ENCODE measurements at regions not wholly inside any gene's neighbourhood (a gene's known extent, or its start where the extent isn't known, plus 50 kb on each side); places are given as distances from the start of the nearest gene placed in this dataset.

DNA sequence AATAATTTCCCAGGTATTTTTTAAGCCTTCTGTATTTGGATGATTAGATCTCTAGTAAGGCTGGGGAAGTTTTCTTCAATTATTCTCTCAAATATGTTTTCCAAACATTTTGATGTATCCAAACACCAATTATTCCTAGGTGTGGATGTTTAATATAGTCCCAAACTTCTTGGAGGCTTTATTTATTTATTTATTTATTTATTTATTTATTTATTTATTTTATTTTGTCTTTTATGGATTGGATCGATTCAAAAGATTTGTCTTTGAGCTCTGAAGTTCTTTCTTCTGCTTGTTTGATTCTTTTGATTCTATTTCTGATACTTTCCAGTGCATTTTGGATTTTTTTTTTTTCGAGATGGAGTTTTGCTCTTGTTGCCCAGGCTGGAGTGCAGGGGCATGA, 2267.9 kb upstream of the RAG2 start:
- H3K4me2 ChIP-seq (ENCODE audit: low read length), result no peak overlapping the region
- H3K4me1 ChIP-seq (ENCODE audit: control insufficient read depth in 1 of 2, insufficient read depth in 2 of 2, low read length in 2 of 2), result no peaks in the 10 kb centered on the region
- H4K20me1 ChIP-seq (ENCODE audit: insufficient read depth), result no peaks in the 10 kb centered on the region
- TF ChIP-seq SRF (IDR thresholded peaks at IDR 0.05; ENCODE audit: low read depth), result no peak
- TF ChIP-seq, protein P1, sequence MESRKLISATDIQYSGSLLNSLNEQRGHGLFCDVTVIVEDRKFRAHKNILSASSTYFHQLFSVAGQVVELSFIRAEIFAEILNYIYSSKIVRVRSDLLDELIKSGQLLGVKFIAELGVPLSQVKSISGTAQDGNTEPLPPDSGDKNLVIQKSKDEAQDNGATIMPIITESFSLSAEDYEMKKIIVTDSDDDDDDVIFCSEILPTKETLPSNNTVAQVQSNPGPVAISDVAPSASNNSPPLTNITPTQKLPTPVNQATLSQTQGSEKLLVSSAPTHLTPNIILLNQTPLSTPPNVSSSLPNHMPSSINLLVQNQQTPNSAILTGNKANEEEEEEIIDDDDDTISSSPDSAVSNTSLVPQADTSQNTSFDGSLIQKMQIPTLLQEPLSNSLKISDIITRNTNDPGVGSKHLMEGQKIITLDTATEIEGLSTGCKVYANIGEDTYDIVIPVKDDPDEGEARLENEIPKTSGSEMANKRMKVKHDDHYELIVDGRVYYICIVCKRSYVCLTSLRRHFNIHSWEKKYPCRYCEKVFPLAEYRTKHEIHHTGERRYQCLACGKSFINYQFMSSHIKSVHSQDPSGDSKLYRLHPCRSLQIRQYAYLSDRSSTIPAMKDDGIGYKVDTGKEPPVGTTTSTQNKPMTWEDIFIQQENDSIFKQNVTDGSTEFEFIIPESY (IDR thresholded peaks at IDR 0.05; ENCODE audit: extremely low read depth, insufficient replicate concordance, low read length), result no peak
- TF ChIP-seq SP1 (IDR thresholded peaks at IDR 0.05; ENCODE audit: low read depth), result no peak
- TF ChIP-seq, protein P2, sequence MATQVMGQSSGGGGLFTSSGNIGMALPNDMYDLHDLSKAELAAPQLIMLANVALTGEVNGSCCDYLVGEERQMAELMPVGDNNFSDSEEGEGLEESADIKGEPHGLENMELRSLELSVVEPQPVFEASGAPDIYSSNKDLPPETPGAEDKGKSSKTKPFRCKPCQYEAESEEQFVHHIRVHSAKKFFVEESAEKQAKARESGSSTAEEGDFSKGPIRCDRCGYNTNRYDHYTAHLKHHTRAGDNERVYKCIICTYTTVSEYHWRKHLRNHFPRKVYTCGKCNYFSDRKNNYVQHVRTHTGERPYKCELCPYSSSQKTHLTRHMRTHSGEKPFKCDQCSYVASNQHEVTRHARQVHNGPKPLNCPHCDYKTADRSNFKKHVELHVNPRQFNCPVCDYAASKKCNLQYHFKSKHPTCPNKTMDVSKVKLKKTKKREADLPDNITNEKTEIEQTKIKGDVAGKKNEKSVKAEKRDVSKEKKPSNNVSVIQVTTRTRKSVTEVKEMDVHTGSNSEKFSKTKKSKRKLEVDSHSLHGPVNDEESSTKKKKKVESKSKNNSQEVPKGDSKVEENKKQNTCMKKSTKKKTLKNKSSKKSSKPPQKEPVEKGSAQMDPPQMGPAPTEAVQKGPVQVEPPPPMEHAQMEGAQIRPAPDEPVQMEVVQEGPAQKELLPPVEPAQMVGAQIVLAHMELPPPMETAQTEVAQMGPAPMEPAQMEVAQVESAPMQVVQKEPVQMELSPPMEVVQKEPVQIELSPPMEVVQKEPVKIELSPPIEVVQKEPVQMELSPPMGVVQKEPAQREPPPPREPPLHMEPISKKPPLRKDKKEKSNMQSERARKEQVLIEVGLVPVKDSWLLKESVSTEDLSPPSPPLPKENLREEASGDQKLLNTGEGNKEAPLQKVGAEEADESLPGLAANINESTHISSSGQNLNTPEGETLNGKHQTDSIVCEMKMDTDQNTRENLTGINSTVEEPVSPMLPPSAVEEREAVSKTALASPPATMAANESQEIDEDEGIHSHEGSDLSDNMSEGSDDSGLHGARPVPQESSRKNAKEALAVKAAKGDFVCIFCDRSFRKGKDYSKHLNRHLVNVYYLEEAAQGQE (IDR thresholded peaks at IDR 0.05; ENCODE audit: low read depth), result no peak
- TF ChIP-seq, protein P3, sequence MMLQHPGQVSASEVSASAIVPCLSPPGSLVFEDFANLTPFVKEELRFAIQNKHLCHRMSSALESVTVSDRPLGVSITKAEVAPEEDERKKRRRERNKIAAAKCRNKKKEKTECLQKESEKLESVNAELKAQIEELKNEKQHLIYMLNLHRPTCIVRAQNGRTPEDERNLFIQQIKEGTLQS (IDR thresholded peaks at IDR 0.05), result no peak
- TF ChIP-seq CBX3 (IDR thresholded peaks at IDR 0.05; ENCODE audit: low read depth), result no peak
- H3K4me3 ChIP-seq (replicated peaks in 1 of 2; ENCODE audit: low read depth in 1 of 2, low read length in 2 of 2), result no peak overlapping the region
- ChIA-PET POLR2A (no interaction called here), RAD21 (ENCODE audit: low non-redundant PET in 1 of 2, low total read pairs in 2 of 2, uncharacterized antibody in 2 of 2, unreplicated experiment in 2 of 2) (no interaction called here), CTCF (no interaction called here)
- peaks cover 7 to 9% of the 10 kb centered on the region in 2 experiments; a peak in 2 of 4 replicates for H3K9me3 ChIP-seq (ENCODE audit: control insufficient read depth in 1 of 2, insufficient read depth in 1 of 2, low read depth in 1 of 2, low read length in 2 of 2)
- H2AFZ ChIP-seq (ENCODE audit: low read depth, low read length, poor library complexity, severe bottlenecking), result no peak overlapping the region
- DNase-seq (ENCODE audit: low read depth, low spot score) (no peak), ATAC-seq (no peak)
- no peaks in the 10 kb centered on the region for H3K36me3 ChIP-seq (ENCODE audit: control insufficient read depth in 1 of 2, insufficient read depth in 2 of 2, low read length in 2 of 2)
- no TSS peak for BruUV-seq (replicated peaks)
- H3K27me3 ChIP-seq (ENCODE audit: insufficient read depth, low read length), result no peaks in the 10 kb centered on the region
- no peaks in the 10 kb centered on the region for H3K9me2 ChIP-seq (ENCODE audit: insufficient read depth)
- H3K27ac ChIP-seq (ENCODE audit: low read depth, low read length), result no peak overlapping the region
- H3K79me2 ChIP-seq (ENCODE audit: insufficient read depth, low read length), result no peaks in the 10 kb centered on the region
- intact Hi-C loops (cut with micrococcal nuclease), result no loop called here
- no peak overlapping the region for H3K9ac ChIP-seq (ENCODE audit: low read length)
